ENCODE measurements at regions not wholly inside any gene's neighbourhood (a gene's known extent, or its start where the extent isn't known, plus 50 kb on each side); places are given as distances from the start of the nearest gene placed in this dataset.

- H3K27ac ChIP-seq: no peak overlapping the region
- no peaks in the 10 kb centered on the region for H3K36me3 ChIP-seq
- no peaks in the 10 kb centered on the region for H3K9me3 ChIP-seq (ENCODE audit: low read depth)
- no peaks in the 10 kb centered on the region for H3K4me1 ChIP-seq (ENCODE audit: low read depth)
- H3K27me3 ChIP-seq: no peaks in the 10 kb centered on the region
- no peak for TF ChIP-seq CTCF (IDR thresholded peaks at IDR 0.05; ENCODE audit: low read depth, low read length)
- DNase-seq (ENCODE audit: low read depth in 1 of 2, low spot score in 1 of 2): no peak
- H3K4me3 ChIP-seq: no peak overlapping the region
Observed at GRCh38 chr5:180437336-180437735, 56.8 kb upstream of the CNOT6 start.

GRCh38 chr5:180438785-180439780 is 55.1 kb upstream of the CNOT6 start:
- no peak overlapping the region for H3K27ac ChIP-seq
- no peaks in the 10 kb centered on the region for H3K36me3 ChIP-seq
- no peaks in the 10 kb centered on the region for H3K27me3 ChIP-seq
- H3K4me3 ChIP-seq: no peak overlapping the region
- H3K4me1 ChIP-seq (ENCODE audit: low read depth): no peaks in the 10 kb centered on the region
- H3K9me3 ChIP-seq (ENCODE audit: low read depth): no peaks in the 10 kb centered on the region
- no peak for DNase-seq (ENCODE audit: low read depth in 1 of 2, low spot score in 1 of 2)
- TF ChIP-seq CTCF (IDR thresholded peaks at IDR 0.05; ENCODE audit: low read depth, low read length): no peak

- no peak overlapping the region for H3K27ac ChIP-seq
- H3K36me3 ChIP-seq: no peaks in the 10 kb centered on the region
- H3K9me3 ChIP-seq (ENCODE audit: low read depth): no peaks in the 10 kb centered on the region
- DNase-seq (ENCODE audit: low read depth in 1 of 2, low spot score in 1 of 2): no peak
- H3K27me3 ChIP-seq: no peaks in the 10 kb centered on the region
- no peaks in the 10 kb centered on the region for H3K4me1 ChIP-seq (ENCODE audit: low read depth)
- peak; percentile 10 for TF ChIP-seq CTCF (IDR thresholded peaks at IDR 0.05; ENCODE audit: low read depth, low read length)
- no peak overlapping the region for H3K4me3 ChIP-seq
Observed at GRCh38 chr5:180439911-180440769, 54.0 kb upstream of the CNOT6 start.

GRCh38 chr5:180441564-180442051 is 52.6 kb upstream of the CNOT6 start:
- Histone ChIP-seq H3K27ac (no peak overlapping the region), H3K27me3 (no peaks in the 10 kb centered on the region), H3K36me3 (no peaks in the 10 kb centered on the region), H3K4me3 (no peak overlapping the region), H3K9me3 (ENCODE audit: low read depth) (no peaks in the 10 kb centered on the region), H3K4me1 (ENCODE audit: low read depth) (no peaks in the 10 kb centered on the region)
- no peak for TF ChIP-seq CTCF (IDR thresholded peaks at IDR 0.05; ENCODE audit: low read depth, low read length)
- DNase-seq (ENCODE audit: low read depth in 1 of 2, low spot score in 1 of 2): peak in 1 of 2 donors; percentile 71

Measured in cardiac muscle cell (in vitro differentiated cells and primary cell).